ENCODE measurements at regions not wholly inside any gene's neighbourhood (a gene's known extent, or its start where the extent isn't known, plus 50 kb on each side); places are given as distances from the start of the nearest gene placed in this dataset.
"Not testable (repeated sequence)": the region's sequence is repeated elsewhere in the genome, so short reads cannot be mapped to it uniquely, and the experiment has no call there.

DNA sequence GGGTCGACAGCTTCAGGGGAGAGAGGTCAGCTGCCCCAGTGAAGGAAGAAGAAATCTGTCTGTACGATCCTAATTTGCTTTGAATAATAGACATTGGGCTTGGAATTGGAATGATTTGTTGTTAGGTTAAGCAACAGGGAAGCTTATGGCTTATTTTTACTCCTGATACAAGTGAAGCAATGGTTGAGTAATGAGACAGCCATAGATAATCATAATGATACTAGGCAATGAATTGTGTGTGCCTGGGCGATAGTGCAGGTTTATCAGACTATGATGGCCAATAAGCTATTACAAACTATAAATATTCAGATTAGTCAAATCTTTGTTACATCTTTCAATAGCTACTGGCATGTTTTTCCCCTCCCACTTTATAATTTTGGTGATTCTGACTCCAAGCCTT lies 140.9 kb upstream of the CDIN1 start:
- DNase-seq = no peak

DNA sequence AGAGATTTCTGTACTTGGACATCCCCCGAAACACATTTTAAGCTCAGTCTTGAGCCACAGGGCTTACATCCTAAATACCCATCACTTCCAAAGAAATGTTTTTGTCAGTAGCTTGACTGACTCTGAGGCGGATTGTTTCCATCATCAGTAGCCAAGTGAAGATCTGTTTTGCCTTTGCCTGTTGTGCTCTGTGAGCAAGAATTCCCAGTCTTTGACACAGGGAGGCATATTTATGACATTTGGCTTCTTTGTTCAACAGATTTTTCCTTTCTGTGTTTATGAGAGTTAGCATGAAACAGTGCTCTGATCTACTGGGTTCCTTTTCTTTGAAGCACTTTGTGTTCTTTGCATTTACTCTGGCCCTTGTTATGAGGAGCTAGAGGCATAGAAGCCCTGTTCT lies 132.1 kb upstream of the CDIN1 start:
- no peak for DNase-seq

DNA sequence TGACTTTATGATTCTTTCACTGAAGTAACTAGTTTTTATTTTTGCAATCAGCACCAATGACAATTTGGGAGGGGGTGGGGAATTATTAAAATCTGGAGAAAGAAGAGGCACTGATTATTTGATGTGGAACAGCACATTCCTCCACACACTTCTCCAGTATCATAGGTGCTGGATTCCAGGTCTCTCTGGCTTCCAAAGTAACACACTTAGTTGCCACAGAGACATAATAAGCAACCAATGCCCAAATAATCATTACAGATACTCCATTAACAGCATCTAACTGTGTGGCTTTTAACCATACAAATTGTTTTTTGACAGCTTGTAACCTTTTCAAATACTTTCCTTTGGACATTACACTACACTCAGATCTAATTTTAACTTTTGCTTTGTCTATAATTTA lies 131.0 kb upstream of the CDIN1 start:
- no peak for DNase-seq

DNA sequence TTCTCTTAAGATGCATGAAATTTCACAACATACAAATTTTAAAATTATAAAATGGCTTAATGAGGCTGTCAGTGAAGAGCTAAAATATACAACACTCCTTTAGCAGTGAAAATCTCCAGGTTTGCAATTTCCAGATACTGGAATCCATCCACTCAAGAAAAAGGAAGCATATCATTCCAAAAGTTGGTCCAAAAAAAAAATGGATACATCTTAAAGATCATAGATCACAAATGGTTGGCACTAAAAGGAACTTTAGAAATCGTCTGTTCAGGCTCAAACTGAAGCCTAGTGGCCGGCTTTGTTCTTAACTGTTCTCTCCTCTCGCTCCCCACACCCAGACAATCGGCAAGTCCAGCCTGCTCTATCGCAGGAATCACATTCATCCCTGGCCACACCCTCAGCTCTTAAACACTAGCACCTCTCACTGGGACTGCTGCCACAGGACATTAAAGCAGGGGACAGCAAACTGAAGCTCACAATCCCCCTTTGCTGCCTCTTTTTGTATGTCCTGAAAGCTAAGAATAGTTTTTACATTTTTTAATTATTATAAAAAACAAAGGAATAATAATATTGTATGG lies 130.3 kb upstream of the CDIN1 start:
- DNase-seq = no peak

DNA sequence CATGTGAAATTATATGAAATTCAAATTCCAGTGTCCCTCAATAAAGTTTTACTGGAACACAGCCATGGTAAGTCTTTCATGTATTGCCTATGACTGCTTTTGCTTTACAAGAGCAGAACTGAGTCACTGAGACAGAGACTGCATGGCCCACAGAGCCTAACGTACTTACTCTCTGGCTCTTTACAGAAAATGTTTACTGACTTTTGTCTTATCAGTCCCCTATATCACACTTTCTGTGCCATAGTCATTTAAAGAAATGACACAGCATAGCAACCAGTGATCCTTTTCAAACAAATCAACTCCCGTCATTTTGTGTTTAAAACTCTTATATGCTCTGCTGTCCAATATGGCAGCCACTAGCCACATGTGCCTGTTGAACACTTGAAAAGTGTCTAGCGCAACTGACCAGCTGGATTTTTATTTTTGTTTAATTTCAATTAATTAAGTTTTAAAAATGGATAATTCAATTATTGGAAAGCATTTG lies 129.7 kb upstream of the CDIN1 start:
- no peak for DNase-seq

DNA sequence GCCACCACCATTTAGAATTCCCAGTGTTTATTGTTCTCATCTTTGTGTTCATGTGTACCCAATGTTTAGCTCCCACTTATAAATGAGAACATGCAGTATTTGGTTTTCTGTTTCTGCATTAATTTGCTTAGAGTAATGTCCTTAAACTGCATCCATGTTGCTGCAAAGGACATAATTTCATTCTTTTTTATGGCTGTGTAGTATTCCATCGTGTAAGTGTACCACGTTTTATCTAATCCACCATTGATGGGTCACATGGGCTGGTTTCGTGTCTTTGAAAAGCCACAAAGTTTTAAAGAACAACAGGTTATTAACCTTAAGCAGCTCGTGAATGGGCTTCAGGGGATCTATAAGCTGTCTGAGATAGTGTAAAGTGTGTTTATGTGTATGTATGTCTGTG lies 125.2 kb upstream of the CDIN1 start:
- not testable (repeated sequence) for DNase-seq

DNA sequence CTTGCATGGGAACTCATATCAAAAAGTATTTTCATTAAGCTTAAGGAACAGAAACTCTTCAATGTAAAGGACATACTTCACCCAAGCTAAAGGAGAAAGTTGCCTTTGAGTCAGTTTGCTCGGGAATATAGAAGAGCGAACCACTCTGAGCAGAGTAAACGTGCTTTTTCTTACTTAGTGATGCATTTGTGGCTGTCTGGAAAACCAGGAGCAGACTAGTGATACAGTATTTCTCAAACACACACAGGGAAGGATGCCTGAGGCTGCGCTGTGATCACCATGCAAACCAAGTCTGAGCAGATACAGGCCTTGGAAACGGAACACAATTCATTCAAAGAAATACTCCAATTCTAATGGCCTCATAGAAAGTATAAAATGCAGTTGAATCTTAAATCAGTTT lies 121.0 kb upstream of the CDIN1 start:
- no peak for DNase-seq

DNA sequence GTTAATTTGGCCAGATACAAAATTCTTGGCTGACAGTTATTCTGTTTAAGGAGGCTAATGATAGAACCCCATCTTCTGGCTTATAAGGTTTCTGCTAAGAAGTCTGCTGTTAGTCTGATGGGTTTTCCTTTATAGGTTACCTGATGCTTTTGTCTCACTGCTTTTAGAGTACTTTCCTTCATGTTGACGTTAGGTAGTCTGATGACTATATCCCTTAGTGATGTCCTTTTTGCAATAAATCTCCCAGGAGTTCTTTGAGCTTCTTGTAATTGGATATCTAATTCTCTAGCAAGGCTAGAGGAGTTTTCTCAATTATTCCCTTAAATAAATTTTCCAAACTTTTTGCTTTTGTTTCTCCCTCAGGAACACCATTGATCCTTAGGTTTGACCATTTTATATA lies 114.1 kb upstream of the CDIN1 start:
- DNase-seq = no peak

DNA sequence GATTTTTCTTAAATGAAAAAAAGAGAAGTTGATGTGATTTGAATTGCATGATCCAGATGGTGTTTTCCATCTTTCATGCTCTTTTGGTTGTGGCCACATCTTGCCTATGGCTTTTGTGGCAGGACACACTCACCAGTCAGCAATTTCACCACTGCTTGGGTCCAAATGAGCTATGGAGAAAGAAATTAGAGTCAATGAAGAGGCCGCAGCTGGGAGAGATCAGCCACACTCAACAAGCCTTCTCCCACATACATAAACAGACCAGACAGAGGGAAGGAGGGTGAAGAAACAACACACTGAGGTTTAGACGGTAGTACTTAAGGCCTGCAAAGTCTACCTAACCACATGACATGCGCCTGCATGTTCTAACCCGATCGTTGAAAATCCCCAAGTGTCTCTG lies 110.7 kb upstream of the CDIN1 start:
- DNase-seq = peak; percentile 11

DNA sequence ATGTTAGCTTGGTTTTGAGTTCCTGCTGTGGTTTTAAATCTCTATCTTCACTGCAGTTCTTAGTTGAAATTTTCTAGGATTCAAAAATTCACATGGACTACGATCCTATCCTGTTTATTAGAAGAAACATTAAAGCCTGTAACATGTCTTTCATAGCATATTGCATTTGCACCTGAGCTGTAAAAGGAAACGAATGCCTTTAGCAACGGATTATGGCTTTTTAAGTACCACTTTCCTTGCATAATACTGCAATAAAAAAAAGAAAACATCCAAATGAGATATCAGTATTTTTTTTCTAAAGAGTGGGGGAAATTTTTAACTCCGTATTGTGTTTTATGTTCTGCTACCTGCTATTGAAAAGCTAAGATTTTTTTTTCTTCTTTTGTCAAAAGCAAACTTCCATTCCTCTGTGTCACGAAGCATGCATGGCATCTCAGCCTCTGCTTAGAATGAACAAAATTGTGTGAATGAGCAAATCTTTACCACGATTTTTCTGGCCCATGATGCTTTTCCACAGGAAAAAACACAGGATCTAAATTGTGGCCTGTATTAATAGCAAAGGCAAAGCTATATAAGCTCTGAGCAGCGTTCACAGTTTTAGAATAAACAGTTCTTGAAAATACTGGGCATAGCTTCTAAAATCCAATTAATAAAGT lies 110.0 kb upstream of the CDIN1 start:
- no peak for DNase-seq

DNA sequence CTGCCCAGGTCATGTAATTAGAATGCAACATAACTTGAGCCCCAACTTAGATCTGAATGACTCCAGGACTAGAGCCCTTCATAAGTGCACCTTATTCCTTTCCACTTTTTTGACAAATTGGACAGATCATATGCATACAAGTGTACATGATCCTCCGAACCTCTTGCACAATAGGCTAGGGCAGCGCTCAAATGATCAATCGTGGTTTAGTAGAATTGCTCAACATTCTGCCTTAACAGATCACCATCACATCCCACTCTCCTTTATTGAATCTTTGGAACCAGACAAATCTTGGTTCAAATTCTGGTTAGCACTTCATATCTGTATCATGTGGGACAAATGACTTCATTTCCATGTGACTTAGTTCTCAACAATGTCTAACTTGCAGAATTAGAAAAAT lies 106.8 kb upstream of the CDIN1 start:
- peak; percentile 23 for DNase-seq

DNA sequence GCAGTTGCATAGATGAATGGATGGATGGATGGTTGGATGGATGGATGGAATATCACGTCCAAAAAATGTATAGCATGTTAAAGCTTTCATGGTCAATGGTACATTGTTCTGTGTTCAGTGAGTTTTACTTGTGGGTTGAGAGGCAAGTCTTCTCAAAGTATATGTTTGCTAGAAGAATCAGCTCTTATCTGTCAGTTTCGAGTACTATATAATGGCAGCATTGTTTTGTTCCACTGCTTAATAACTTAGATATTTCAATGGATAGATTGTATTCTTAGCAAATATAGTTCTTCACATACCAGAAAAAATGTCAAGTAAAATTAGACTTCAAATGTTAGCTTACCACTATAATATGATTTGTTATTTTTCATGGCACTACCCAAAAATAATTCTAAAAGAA lies 100.9 kb upstream of the CDIN1 start:
- DNase-seq = no peak

DNA sequence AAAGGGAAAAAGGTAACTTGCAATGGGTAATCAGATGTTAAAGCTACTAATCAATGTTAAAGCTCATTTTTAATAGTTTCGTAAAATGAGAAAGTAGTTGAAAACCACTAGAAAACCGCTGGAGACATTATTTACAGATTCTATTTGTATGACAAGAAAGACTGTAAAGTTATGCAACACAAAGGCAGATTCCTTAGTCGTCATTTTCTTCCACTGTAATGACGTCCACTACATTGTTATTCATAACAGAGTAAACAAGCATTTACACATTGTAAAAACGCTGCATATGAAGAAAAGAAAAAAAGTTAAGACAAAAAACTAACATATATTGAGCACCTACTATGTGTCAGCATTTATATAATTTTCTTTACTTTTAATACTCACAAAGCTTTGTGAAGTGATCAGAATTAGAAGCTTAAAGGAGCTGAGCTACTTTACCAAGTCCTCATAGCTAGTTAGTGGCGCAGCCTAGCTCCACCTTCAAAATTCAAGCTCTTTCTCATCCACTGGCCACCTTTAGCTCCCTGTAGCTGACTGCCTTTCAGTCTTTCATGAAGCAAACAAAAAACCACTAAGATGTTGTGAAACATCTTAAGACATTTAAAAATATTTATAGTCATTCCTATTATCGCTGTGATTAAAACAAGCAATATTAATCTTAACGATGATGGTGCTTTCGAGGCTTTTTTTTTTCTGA lies 100.1 kb upstream of the CDIN1 start:
- DNase-seq = no peak

DNA sequence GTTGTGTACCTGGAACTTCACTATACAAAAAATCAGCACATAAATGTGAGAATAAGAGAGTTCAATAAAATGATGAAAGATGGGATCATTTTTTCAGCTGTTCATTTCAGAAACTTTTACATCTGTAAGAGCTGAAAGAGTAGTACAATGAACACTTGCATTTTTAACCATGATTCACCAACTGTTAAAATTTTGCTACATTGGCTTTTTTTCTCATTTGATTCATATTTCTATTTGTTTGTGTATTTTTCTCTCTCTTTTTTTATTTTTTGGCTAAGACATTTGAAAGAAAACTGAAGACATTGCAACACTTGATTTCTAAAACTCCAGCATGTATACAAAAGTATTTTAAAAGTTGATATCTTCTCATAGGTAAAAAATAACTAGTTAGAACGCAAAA lies 98.3 kb upstream of the CDIN1 start:
- DNase-seq = no peak

DNA sequence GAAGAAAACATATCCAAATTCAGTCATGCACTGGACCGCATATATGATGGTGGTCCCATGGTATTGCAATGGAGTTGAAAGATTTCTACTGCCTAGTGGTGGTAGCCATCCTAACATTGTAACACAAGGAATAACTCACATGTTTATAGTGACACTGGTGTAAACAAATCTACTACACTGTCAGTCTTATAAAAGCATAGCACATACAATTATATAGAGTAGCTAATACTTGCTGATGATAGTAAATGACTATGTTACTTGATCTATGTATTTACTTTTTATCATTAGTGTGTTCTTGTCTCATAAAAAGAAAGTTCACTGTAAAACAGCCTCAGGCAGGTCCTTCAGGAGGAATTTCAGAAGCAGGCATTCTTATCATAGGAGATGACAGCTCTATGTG lies 96.0 kb upstream of the CDIN1 start:
- DNase-seq = no peak

DNA sequence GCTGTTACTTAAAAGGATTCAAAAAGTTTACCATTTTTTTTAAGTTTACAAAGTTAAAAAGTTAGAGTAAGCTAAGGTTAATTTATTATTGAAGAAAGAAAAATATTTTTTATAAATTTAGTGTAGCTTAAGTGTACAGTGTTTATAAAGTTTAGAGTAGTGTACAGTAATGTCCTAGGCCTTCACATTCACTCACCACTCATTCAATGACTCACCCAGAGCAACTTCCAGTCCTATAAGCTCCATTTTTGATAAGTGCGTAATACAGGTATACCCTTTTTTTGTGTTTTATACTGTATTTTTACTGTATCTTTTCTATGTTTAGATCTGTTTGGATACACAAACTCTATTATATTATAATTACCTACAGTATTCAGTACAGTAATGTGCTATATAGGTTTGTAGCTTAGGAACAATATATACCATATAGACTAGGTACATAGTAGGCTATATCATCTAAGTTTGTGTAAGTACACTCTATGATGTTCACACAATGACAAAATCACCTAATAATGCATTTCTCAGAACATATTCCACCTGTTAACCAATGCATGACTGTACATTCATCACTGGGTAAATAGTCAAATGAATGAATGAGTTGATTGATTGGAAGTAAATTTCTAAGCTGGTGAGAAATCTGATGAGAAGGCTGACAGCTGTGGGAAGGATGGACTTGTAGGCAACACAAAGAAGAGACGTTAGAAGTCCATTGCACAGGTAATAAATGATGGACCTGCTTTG lies 95.2 kb upstream of the CDIN1 start:
- no peak for DNase-seq

DNA sequence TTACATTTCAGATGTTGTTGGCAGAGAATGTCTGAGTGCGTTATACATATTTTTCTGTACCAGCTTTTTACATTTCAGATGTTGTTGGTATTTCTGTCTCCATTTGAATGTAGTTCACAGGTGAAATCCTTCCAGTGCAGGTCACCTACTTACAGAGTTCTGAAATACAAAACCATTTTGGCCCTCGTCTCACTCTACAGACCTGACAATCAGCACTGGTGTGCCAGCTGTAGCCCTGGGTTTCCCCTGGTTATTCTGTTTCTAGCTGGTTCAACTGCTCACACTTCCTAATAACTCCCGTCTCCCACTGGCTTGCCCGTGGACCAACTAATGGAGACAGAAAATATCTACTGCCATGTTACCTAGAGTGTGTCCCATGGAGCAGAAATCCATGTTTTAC lies 87.5 kb upstream of the CDIN1 start:
- DNase-seq = no peak

DNA sequence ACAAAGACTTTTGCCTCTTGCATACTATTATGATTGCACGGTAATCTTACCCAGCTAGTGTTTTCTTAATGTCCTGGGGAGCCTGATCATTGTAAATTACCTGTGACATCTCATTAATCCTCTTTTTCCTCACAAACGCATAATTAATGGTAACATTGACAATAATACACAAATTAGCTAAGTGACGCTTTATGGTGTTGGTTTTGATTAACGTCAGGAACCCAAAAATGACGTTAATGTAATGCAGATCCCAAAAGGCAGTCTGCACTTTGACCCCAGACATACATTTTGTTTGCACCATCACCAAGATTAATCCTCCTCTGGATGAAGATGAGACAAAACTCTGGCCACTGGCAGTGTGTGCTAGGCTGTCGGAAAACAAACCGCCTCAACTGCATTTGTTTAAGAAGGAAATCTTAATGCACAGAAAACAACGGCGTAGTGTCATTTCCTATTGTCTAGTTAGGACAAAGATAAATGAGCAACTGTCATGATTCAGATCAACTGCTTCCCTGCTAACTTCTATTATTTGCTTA lies 83.9 kb upstream of the CDIN1 start:
- DNase-seq = no peak

DNA sequence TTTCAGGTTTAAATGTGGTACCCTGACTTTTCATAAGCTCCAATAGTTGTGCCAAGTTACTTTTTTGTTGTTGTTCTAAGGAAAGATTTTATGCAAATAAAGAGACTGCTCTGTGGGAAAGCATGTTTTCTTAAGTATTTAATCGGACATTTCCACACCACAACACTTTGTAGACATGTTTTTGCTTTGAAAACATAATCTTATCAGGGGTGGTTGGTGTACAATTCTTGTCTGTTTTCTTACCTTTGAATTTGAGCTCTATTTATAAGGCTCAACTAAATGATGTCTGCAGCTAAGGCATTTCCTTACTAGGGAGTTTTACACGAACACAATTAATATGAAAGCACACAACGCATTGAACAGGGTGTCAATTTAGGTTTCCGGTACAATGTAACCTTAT lies 81.5 kb upstream of the CDIN1 start:
- no peak for DNase-seq

DNA sequence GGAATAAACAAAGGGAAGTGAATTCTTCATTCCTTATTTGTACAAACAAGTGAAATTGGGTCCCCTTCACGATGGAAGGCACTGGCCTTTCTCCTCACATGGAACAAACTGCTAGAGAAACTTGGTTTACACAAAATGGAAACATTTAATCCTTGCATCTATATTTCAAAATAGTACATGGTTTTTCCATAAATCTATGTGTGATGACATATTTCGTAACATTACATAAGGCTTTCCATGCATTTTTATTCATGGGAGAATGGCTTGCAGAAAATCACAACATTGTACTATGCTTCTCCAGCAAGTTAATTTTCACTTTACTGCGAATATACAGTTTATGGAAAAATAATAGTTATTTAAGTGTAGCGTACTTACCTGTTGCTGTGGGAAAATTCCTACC lies 81.0 kb upstream of the CDIN1 start:
- no peak for DNase-seq

DNA sequence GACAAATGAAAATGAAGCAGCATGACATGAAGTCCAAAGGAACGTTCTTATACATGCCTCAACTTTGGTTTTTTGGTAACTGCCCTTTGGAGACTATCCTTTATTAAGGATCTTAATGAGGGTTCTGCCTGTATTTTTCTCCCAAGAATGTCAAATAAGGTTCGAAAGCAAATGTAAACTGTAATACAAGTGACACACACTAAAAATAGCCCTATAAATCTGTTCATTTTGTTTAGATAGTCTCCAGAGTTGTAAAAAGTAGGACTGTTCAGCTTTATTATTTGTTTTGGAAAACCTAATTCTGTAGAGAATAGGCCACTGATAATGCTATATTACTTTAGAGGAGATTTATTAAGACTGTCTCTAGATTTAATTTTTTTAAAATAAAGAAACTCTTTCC lies 80.5 kb upstream of the CDIN1 start:
- DNase-seq = no peak

DNA sequence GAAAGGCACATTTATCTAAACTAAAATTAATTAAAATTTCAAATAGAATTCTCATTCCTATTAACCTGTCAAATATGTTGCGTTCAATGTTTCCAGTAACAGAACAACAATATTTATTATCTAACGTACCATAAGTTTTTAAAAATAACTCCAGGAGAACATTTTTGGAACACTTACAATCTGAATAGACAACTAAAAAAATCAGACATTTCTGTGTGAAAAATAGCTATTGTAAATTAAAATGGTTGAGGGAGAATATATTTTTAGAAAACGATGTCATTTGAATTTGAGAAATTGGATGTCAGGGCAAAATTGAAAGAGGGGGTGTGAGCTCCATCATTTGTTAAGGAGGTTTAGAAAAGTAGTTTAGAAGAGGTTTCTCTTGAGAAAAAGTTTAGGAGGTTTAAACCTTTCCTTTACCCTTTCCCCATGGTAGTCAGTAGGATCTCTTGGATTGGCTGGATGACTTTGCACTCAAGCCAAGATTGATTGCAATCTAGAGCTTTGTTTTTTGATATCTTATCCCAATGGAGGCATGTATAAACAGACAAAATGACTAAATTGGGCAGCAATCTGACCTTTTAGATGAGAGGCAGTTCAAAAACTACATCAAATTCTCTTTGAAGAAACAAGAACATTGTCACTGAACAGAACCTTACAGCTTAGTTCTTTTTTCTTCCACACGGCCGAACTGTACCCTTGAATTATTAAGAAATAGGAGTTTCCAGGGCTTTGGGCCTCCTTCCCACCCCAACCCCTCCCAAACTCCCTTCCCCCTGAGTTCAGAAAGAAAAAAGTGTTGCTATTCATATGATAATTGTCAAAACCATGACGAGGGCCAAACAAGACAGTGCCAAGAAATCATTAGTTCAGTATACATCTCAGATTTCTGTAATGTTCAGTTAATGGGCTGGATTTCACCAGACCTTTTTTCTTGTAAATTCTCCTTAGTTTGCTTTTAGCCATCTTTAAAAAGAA lies 79.7 kb upstream of the CDIN1 start:
- DNase-seq = no peak

All from MV-4-11 (cell line).